Suprapubic skin (tissue), 4 donors: ENCODE measurements at regions not wholly inside any gene's neighbourhood (a gene's known extent, or its start where the extent isn't known, plus 50 kb on each side); places are given as distances from the start of the nearest gene placed in this dataset.

Experiments used
- DNase-seq, 2 donors: peaks; one replicate each; pipeline ENCODE4 v3.0.0-alpha.2; 2019; ENCODE audit warnings: low spot score in 2 of 2
- H3K27ac ChIP-seq: fragments of 200-600 bp; sonication (generic); one replicate; pipeline ENCODE4 v1.5.1; 2019
- H3K27me3 ChIP-seq: fragments of 200-600 bp; sonication (generic); one replicate; pipeline ENCODE4 v1.5.1; 2019
- H3K36me3 ChIP-seq: fragments of 200-600 bp; sonication (generic); one replicate; pipeline ENCODE4 v1.5.1; 2019
- H3K4me1 ChIP-seq: fragments of 200-600 bp; sonication (generic); one replicate; pipeline ENCODE4 v1.5.1; 2019
- H3K4me3 ChIP-seq: fragments of 200-600 bp; sonication (generic); one replicate; pipeline ENCODE4 v1.5.1; 2019; ENCODE audit warnings: mild to moderate bottlenecking
- H3K9me3 ChIP-seq: fragments of 200-600 bp; sonication (generic); one replicate; pipeline ENCODE4 v1.5.1; 2019
- CTCF ChIP-seq, 2 donors: fragments of 200-600 bp in 1 of 2; fragments of 450-650 bp in 1 of 2; sonication (generic) in 1 of 2; IDR thresholded peaks; one replicate each; pipeline ENCODE4 v1.5.1; 2016 to 2019; ENCODE audit warnings: antibody characterized with exemption in 2 of 2, mild to moderate bottlenecking in 1 of 2, moderate library complexity in 1 of 2
- EP300 ChIP-seq: sonication (generic); formaldehyde crosslinking; IDR thresholded peaks from one replicate; pipeline ENCODE4 v1.6.1; 2017; ENCODE audit warnings: antibody characterized with exemption
- POLR2A ChIP-seq, 2 donors: fragments of 450-650 bp; IDR thresholded peaks; one replicate each; pipeline ENCODE4 v1.6.1; 2017; ENCODE audit warnings: antibody characterized with exemption in 2 of 2, mild to moderate bottlenecking in 2 of 2, moderate library complexity in 2 of 2
- POLR2AphosphoS5 ChIP-seq, 3 donors: sonication (generic); formaldehyde crosslinking; IDR thresholded peaks; one replicate each; pipeline ENCODE4 v1.6.1; 2017; ENCODE audit warnings: antibody characterized with exemption in 3 of 3
- WGBS: methylation state at CpG from one replicate; pipeline ENCODE4 v1.1.5; 2018; 5-methylcytosine and 5-hydroxymethylcytosine counted together

- Histone ChIP-seq H3K27ac (no peak overlapping the region), H3K36me3 (no peaks in the 10 kb centered on the region), H3K9me3 (peaks cover 8% of the 10 kb centered on the region), H3K4me3 (no peak overlapping the region), H3K27me3 (no peaks in the 10 kb centered on the region), H3K4me1 (no peaks in the 10 kb centered on the region)
- WGBS = 83% methylated on average over 1 of the region's 1 CpG
- DNase-seq = no peak
- no peak for TF ChIP-seq POLR2AphosphoS5 (IDR thresholded peaks at IDR 0.05)
- no peak for TF ChIP-seq CTCF (IDR thresholded peaks at IDR 0.05)
- TF ChIP-seq EP300 = no peak
- no peak for TF ChIP-seq POLR2A (IDR thresholded peaks at IDR 0.05)
These were observed 122.0 kb upstream of the ONECUT1 start for GRCh38 chr15:52912172-52912571.

DNA sequence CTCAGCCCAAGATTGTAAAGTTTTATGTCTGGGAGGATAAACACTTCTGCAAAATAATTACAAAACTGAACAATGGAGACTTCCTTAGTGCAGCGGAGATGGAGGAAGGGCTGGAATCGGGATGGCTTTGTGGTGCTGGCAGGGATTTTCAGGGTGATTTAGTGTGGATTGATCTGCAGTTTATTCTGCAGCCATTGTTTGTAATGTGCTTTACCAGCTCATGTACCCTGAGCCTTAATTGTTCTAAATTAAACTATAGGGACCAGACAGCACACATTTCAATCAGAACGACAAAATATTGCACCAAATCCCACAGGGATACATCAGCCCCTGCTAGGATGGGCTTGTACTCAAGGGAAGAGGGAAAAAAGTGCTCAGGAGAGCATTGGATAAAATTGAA is 103.2 kb upstream of the ONECUT1 start:
- H3K4me3 ChIP-seq = no peak overlapping the region
- H3K27ac ChIP-seq = no peak overlapping the region
- no peak for TF ChIP-seq POLR2A (IDR thresholded peaks at IDR 0.05)
- no peak for TF ChIP-seq CTCF (IDR thresholded peaks at IDR 0.05)
- no peak for TF ChIP-seq EP300
- TF ChIP-seq POLR2AphosphoS5 (IDR thresholded peaks at IDR 0.05) = no peak
- no peaks in the 10 kb centered on the region for H3K9me3 ChIP-seq
- DNase-seq = no peak
- H3K4me1 ChIP-seq = no peaks in the 10 kb centered on the region
- no peaks in the 10 kb centered on the region for H3K36me3 ChIP-seq
- 72% methylated on average over 3 of the region's 3 CpGs for WGBS
- H3K27me3 ChIP-seq = no peaks in the 10 kb centered on the region

DNA sequence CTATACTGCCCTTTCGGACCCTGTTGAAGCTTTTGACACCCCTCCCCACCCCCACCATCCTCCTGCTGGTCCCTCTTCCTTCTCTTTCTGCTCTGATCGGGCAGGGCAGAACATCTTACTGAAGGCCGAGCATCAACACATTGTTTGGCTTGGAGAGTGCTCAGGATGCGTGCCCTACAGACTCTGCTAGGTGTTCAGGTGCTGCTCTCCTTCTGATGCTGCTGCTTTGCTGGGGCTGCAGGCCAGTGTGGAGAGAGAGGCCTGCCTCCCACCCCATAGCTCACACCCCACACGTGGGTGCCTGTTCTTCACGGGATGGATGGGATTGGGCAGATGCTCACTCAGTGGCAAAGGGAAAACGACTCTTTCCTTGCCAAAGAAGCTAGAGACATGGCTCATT is 89.8 kb upstream of the ONECUT1 start:
- Histone ChIP-seq H3K4me3 (no peak overlapping the region), H3K27ac (no peak overlapping the region), H3K36me3 (no peaks in the 10 kb centered on the region), H3K9me3 (no peaks in the 10 kb centered on the region), H3K27me3 (peaks cover 4% of the 10 kb centered on the region), H3K4me1 (no peaks in the 10 kb centered on the region)
- no peak for DNase-seq
- 50% methylated on average over 7 of the region's 7 CpGs for WGBS
- no peak for TF ChIP-seq POLR2AphosphoS5 (IDR thresholded peaks at IDR 0.05)
- no peak for TF ChIP-seq CTCF (IDR thresholded peaks at IDR 0.05)
- no peak for TF ChIP-seq EP300
- TF ChIP-seq POLR2A (IDR thresholded peaks at IDR 0.05) = no peak

- Histone ChIP-seq H3K36me3 (no peaks in the 10 kb centered on the region), H3K4me1 (no peaks in the 10 kb centered on the region), H3K4me3 (no peak overlapping the region), H3K27ac (no peak overlapping the region), H3K27me3 (peaks cover 4% of the 10 kb centered on the region), H3K9me3 (no peaks in the 10 kb centered on the region)
- TF ChIP-seq POLR2A (IDR thresholded peaks at IDR 0.05) (no peak), CTCF (IDR thresholded peaks at IDR 0.05) (no peak), EP300 (no peak), POLR2AphosphoS5 (IDR thresholded peaks at IDR 0.05) (no peak)
- DNase-seq = no peak
- WGBS = 40% methylated on average over 4 of the region's 4 CpGs
These were observed 89.0 kb upstream of the ONECUT1 start for GRCh38 chr15:52879145-52879544.

DNA sequence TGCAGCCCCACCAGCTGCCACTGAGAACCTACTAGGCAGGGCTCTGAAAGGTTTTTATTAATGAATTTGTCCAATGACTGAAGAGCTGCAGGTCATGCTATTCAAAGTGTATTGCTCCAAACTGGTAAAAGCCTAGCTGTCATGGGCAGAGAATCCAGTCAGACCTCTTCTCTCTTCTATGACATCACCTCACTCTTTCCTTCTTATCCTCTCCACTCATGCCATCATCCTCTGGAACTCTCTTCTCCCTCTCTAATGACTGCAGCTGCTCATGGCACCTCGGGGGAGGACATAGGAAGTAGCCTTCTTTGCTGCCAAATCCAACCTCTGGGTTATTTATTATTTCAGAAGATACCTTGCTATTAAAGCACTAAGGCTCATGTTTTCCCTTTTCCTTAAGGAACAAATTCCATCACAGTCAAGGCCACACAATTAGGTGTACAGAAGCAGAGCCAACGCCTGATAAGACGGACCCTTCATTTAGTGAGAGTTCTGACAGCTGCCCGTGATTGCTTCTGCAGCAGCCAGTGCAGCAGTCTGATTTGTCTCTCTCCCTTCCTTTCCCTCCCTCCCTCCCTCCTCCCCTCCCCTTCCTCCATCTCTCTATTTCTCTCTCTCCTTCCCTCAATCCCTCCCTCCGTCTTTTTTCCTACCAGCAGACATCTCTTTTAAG is 87.0 kb upstream of the ONECUT1 start:
- H3K27me3 ChIP-seq = peaks cover 4% of the 10 kb centered on the region
- H3K27ac ChIP-seq = no peak overlapping the region
- H3K4me3 ChIP-seq = no peak overlapping the region
- H3K36me3 ChIP-seq = no peaks in the 10 kb centered on the region
- no peaks in the 10 kb centered on the region for H3K4me1 ChIP-seq
- no peaks in the 10 kb centered on the region for H3K9me3 ChIP-seq
- TF ChIP-seq EP300 = no peak
- TF ChIP-seq POLR2A (IDR thresholded peaks at IDR 0.05) = no peak
- TF ChIP-seq CTCF (IDR thresholded peaks at IDR 0.05) = no peak
- TF ChIP-seq POLR2AphosphoS5 (IDR thresholded peaks at IDR 0.05) = no peak
- DNase-seq = no peak
- 52% methylated on average over 5 of the region's 5 CpGs for WGBS
